ENCODE measurements at regions not wholly inside any gene's neighbourhood (a gene's known extent, or its start where the extent isn't known, plus 50 kb on each side); places are given as distances from the start of the nearest gene placed in this dataset.

DNA sequence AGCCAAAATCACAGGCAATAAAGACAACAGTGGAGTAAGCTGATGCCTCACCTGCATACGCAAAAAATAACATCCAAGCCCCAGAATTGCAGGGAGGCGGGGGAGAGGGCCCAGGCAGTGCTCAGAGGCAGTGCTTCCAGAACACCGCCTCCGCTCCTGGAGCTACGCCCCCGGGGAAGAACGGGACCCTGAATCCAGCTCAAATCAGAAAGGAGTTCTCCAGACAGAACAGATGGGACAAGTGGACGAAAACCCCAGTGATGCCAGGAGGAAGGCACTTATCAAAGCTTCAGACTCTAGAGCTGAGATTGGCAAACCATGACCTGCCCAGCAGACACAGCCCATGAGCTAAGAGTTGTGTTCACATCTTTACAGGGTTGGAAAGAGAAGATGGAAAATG is 683.9 kb downstream of the TBC1D22A start:
- no peak for TF ChIP-seq POLR2AphosphoS5 (IDR thresholded peaks at IDR 0.05)
- TF ChIP-seq, protein P1, sequence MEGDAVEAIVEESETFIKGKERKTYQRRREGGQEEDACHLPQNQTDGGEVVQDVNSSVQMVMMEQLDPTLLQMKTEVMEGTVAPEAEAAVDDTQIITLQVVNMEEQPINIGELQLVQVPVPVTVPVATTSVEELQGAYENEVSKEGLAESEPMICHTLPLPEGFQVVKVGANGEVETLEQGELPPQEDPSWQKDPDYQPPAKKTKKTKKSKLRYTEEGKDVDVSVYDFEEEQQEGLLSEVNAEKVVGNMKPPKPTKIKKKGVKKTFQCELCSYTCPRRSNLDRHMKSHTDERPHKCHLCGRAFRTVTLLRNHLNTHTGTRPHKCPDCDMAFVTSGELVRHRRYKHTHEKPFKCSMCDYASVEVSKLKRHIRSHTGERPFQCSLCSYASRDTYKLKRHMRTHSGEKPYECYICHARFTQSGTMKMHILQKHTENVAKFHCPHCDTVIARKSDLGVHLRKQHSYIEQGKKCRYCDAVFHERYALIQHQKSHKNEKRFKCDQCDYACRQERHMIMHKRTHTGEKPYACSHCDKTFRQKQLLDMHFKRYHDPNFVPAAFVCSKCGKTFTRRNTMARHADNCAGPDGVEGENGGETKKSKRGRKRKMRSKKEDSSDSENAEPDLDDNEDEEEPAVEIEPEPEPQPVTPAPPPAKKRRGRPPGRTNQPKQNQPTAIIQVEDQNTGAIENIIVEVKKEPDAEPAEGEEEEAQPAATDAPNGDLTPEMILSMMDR (IDR thresholded peaks at IDR 0.05) = no peak
